Hepatocyte (in vitro differentiated cells): ENCODE measurements at regions not wholly inside any gene's neighbourhood (a gene's known extent, or its start where the extent isn't known, plus 50 kb on each side); places are given as distances from the start of the nearest gene placed in this dataset.
A peak's percentile ranks its signal among the peaks of the same experiment; 100 is the strongest.

ENCODE experiments used
- DNase-seq: peaks from one replicate; pipeline ENCODE4 v3.0.0-alpha.2; 2016; ENCODE audit warnings: low spot score
- H2AFZ ChIP-seq: fragments of 200-600 bp; sonication (generic); 2 replicates; pipeline ENCODE4 v1.6.0; 2016; ENCODE audit warnings: antibody characterized with exemption, mild to moderate bottlenecking
- H3K27ac ChIP-seq: fragments of 200-600 bp; sonication (generic); 2 replicates; pipeline ENCODE4 v1.5.1; 2016; ENCODE audit warnings: mild to moderate bottlenecking
- H3K27me3 ChIP-seq: fragments of 200-600 bp; sonication (generic); 2 replicates; pipeline ENCODE4 v1.6.1; 2016
- H3K36me3 ChIP-seq: fragments of 200-600 bp; sonication (generic); replicated peaks from 2 replicates; pipeline ENCODE4 v1.5.1; 2016; ENCODE audit warnings: low read depth; ENCODE audit not compliant: insufficient read depth
- H3K4me1 ChIP-seq: fragments of 200-600 bp; sonication (generic); 2 replicates; pipeline ENCODE4 v1.5.1; 2016; ENCODE audit warnings: mild to moderate bottlenecking, moderate library complexity; ENCODE audit not compliant: insufficient read depth
- H3K4me2 ChIP-seq: fragments of 200-600 bp; sonication (generic); 2 replicates; pipeline ENCODE4 v1.6.0; 2016
- H3K4me3 ChIP-seq: fragments of 200-600 bp; sonication (generic); 2 replicates; pipeline ENCODE4 v1.5.1; 2016; ENCODE audit warnings: mild to moderate bottlenecking
- H3K79me2 ChIP-seq: fragments of 200-600 bp; sonication (generic); 2 replicates; pipeline ENCODE4 v1.6.0; 2017; ENCODE audit warnings: mild to moderate bottlenecking
- H3K9me2 ChIP-seq: fragments of 200-600 bp; sonication (generic); replicated peaks from 2 replicates; pipeline ENCODE4 v1.6.0; 2017; ENCODE audit warnings: mild to moderate bottlenecking; ENCODE audit not compliant: insufficient read depth
- H3K9me3 ChIP-seq: fragments of 200-600 bp; sonication (generic); 2 replicates; pipeline ENCODE4 v1.5.1; 2016; ENCODE audit warnings: low read depth, mild to moderate bottlenecking
- H4K20me1 ChIP-seq: fragments of 200-600 bp; sonication (generic); 2 replicates; pipeline ENCODE4 v1.6.0; 2016; ENCODE audit warnings: mild to moderate bottlenecking; ENCODE audit not compliant: insufficient read depth, poor library complexity, severe bottlenecking
- CTCF ChIP-seq: fragments of 200-600 bp; sonication (generic); IDR thresholded peaks from 2 replicates; pipeline ENCODE4 v1.5.1; 2016; ENCODE audit warnings: antibody characterized with exemption, mild to moderate bottlenecking; ENCODE audit not compliant: poor library complexity
- EZH2 ChIP-seq: fragments of 200-600 bp; sonication (generic); IDR thresholded peaks from 2 replicates; pipeline ENCODE4 v1.6.1; 2016; ENCODE audit warnings: antibody characterized with exemption, mild to moderate bottlenecking, borderline replicate concordance
- EZH2phosphoT487 ChIP-seq: fragments of 200-600 bp; sonication (generic); IDR thresholded peaks from one replicate; pipeline ENCODE4 v1.6.1; 2018; ENCODE audit warnings: antibody characterized with exemption, mild to moderate bottlenecking, low read depth, moderate library complexity; ENCODE audit not compliant: unreplicated experiment, severe bottlenecking
- WGBS: methylation state at CpG from one replicate; pipeline ENCODE4 v1.1.6; 2016; ENCODE audit warnings: low lambda C conversion rate; ENCODE audit errors: missing lambda C conversion rate; 5-methylcytosine and 5-hydroxymethylcytosine counted together

- Histone ChIP-seq H3K9me2 (no peaks in the 10 kb centered on the region), H2AFZ (no peak overlapping the region), H3K4me1 (no peaks in the 10 kb centered on the region), H3K27me3 (no peaks in the 10 kb centered on the region), H3K9me3 (no peaks in the 10 kb centered on the region), H3K4me2 (no peak overlapping the region), H3K36me3 (no peaks in the 10 kb centered on the region), H3K4me3 (no peak overlapping the region), H3K79me2 (no peaks in the 10 kb centered on the region), H3K27ac (no peak overlapping the region), H4K20me1 (no peaks in the 10 kb centered on the region)
- DNase-seq = peak; percentile 55
- TF ChIP-seq EZH2phosphoT487 (no peak), EZH2 (no peak), CTCF (no peak)
- 39% methylated on average over 4 of the region's 4 CpGs for WGBS
Measured at GRCh38 chr7:68038621-68039314, 1042.1 kb downstream of the TYW1 start.

- H3K4me2 ChIP-seq = no peak overlapping the region
- H3K4me1 ChIP-seq = no peaks in the 10 kb centered on the region
- H3K9me3 ChIP-seq = no peaks in the 10 kb centered on the region
- H3K27me3 ChIP-seq = no peaks in the 10 kb centered on the region
- no peak for DNase-seq
- no peak overlapping the region for H3K4me3 ChIP-seq
- no peaks in the 10 kb centered on the region for H4K20me1 ChIP-seq
- H3K9me2 ChIP-seq = no peaks in the 10 kb centered on the region
- no peak overlapping the region for H2AFZ ChIP-seq
- no peak for TF ChIP-seq EZH2phosphoT487
- H3K79me2 ChIP-seq = no peaks in the 10 kb centered on the region
- no peaks in the 10 kb centered on the region for H3K36me3 ChIP-seq
- WGBS = 88% methylated on average over 6 of the region's 6 CpGs
- no peak overlapping the region for H3K27ac ChIP-seq
Measured at GRCh38 chr7:68041554-68041953, 1044.9 kb downstream of the TYW1 start.

- H3K27me3 ChIP-seq = no peaks in the 10 kb centered on the region
- H3K79me2 ChIP-seq = no peaks in the 10 kb centered on the region
- H3K9me3 ChIP-seq = no peaks in the 10 kb centered on the region
- no peak for DNase-seq
- H4K20me1 ChIP-seq = no peaks in the 10 kb centered on the region
- 77% methylated on average over 4 of the region's 4 CpGs for WGBS
- H2AFZ ChIP-seq = no peak overlapping the region
- H3K4me1 ChIP-seq = no peaks in the 10 kb centered on the region
- no peaks in the 10 kb centered on the region for H3K9me2 ChIP-seq
- H3K4me3 ChIP-seq = no peak overlapping the region
- no peak overlapping the region for H3K4me2 ChIP-seq
- no peak for TF ChIP-seq CTCF
- no peaks in the 10 kb centered on the region for H3K36me3 ChIP-seq
- no peak overlapping the region for H3K27ac ChIP-seq
Measured at GRCh38 chr7:68043546-68043945, 1046.9 kb downstream of the TYW1 start.

GRCh38 chr7:68050627-68051026 is 1054.0 kb downstream of the TYW1 start:
- TF ChIP-seq EZH2phosphoT487 (no peak), EZH2 (no peak), CTCF (no peak)
- 97% methylated on average over 9 of the region's 9 CpGs for WGBS
- no peak overlapping the region for H3K4me2 ChIP-seq
- H3K27ac ChIP-seq = no peak overlapping the region
- no peak overlapping the region for H2AFZ ChIP-seq
- no peak overlapping the region for H3K4me3 ChIP-seq
- no peaks in the 10 kb centered on the region for H3K79me2 ChIP-seq
- no peaks in the 10 kb centered on the region for H3K4me1 ChIP-seq
- no peaks in the 10 kb centered on the region for H3K9me3 ChIP-seq
- no peaks in the 10 kb centered on the region for H4K20me1 ChIP-seq
- no peaks in the 10 kb centered on the region for H3K9me2 ChIP-seq
- DNase-seq = no peak
- H3K36me3 ChIP-seq = no peaks in the 10 kb centered on the region
- no peaks in the 10 kb centered on the region for H3K27me3 ChIP-seq
